ENCODE measurements at regions not wholly inside any gene's neighbourhood (a gene's known extent, or its start where the extent isn't known, plus 50 kb on each side); places are given as distances from the start of the nearest gene placed in this dataset.
A peak's percentile ranks its signal among the peaks of the same experiment; 100 is the strongest.

DNA sequence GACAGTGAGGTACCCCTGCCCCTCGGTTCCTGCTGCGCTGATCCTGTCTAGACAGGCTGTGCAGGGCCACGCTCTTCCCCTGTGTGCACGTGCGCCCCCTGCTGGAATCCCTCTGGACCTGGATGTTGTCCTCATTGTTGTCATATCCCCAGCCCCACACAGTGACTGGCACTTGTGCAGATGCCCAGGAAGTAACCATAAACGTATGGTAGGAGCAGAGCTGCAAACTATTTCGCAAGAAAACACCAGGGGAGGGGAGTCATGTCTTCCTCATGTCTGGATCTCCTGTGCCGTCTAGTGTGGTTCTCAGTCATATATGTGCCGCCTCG, 114.7 kb downstream of the CRYBB2 start:
- TF ChIP-seq, protein P1, sequence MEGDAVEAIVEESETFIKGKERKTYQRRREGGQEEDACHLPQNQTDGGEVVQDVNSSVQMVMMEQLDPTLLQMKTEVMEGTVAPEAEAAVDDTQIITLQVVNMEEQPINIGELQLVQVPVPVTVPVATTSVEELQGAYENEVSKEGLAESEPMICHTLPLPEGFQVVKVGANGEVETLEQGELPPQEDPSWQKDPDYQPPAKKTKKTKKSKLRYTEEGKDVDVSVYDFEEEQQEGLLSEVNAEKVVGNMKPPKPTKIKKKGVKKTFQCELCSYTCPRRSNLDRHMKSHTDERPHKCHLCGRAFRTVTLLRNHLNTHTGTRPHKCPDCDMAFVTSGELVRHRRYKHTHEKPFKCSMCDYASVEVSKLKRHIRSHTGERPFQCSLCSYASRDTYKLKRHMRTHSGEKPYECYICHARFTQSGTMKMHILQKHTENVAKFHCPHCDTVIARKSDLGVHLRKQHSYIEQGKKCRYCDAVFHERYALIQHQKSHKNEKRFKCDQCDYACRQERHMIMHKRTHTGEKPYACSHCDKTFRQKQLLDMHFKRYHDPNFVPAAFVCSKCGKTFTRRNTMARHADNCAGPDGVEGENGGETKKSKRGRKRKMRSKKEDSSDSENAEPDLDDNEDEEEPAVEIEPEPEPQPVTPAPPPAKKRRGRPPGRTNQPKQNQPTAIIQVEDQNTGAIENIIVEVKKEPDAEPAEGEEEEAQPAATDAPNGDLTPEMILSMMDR (conservative IDR thresholded peaks at IDR 0.05; ENCODE audit: low read length), result peak; percentile 76
- no peak for TF ChIP-seq EZH2phosphoT487 (IDR thresholded peaks at IDR 0.05; ENCODE audit: borderline replicate concordance, low read depth, low read length)

Data from OCI-LY7 (cell line).